Stimulated activated CD4-positive, alpha-beta T cell treated with anti-CD3 and anti-CD28 coated beads, Interleukin-4, amount 100 ng/mL, for 48 hours (primary cell): ENCODE measurements at regions not wholly inside any gene's neighbourhood (a gene's known extent, or its start where the extent isn't known, plus 50 kb on each side); places are given as distances from the start of the nearest gene placed in this dataset.

Experiments used
- DNase-seq, 2 donors: peaks; one replicate each; pipeline ENCODE4 v3.0.0-alpha.2; 2020; ENCODE audit warnings: low read depth in 2 of 2

- no peak for DNase-seq
Observed at GRCh38 chr2:13010283-13010682, 293.5 kb downstream of the TRIB2 start.

- DNase-seq = no peak
Observed at GRCh38 chr2:13014783-13015182, 298.0 kb downstream of the TRIB2 start.

GRCh38 chr2:13015532-13016320 lies 299.0 kb downstream of the TRIB2 start:
- no peak for DNase-seq

- no peak for DNase-seq
Observed at GRCh38 chr2:13018490-13018889, 301.8 kb downstream of the TRIB2 start.

- DNase-seq = no peak
Observed at GRCh38 chr2:13019781-13020180, 303.0 kb downstream of the TRIB2 start.

- DNase-seq = no peak
Observed at GRCh38 chr2:13020469-13020868, 303.7 kb downstream of the TRIB2 start.

GRCh38 chr2:13021470-13021957 lies 304.8 kb downstream of the TRIB2 start:
- DNase-seq = no peak

GRCh38 chr2:13030606-13031005 lies 313.9 kb downstream of the TRIB2 start:
- no peak for DNase-seq

GRCh38 chr2:13034861-13035260 lies 318.1 kb downstream of the TRIB2 start:
- no peak for DNase-seq

GRCh38 chr2:13035866-13036265 lies 319.1 kb downstream of the TRIB2 start:
- DNase-seq = no peak

GRCh38 chr2:13040043-13040442 lies 323.3 kb downstream of the TRIB2 start:
- no peak for DNase-seq

- no peak for DNase-seq
Observed at GRCh38 chr2:13046557-13047165, 329.9 kb downstream of the TRIB2 start.

- DNase-seq = no peak
Observed at GRCh38 chr2:13050764-13051163, 334.0 kb downstream of the TRIB2 start.

GRCh38 chr2:13052547-13052946 lies 335.8 kb downstream of the TRIB2 start:
- no peak for DNase-seq

GRCh38 chr2:13056259-13056843 lies 339.6 kb downstream of the TRIB2 start:
- no peak for DNase-seq

- no peak for DNase-seq
Observed at GRCh38 chr2:13057671-13058070, 340.9 kb downstream of the TRIB2 start.

- no peak for DNase-seq
Observed at GRCh38 chr2:13066676-13067075, 349.9 kb downstream of the TRIB2 start.

GRCh38 chr2:13067508-13067907 lies 350.8 kb downstream of the TRIB2 start:
- no peak for DNase-seq

GRCh38 chr2:13089971-13090370 lies 373.2 kb downstream of the TRIB2 start:
- DNase-seq = no peak

GRCh38 chr2:13091455-13091854 lies 374.7 kb downstream of the TRIB2 start:
- DNase-seq = no peak

- no peak for DNase-seq
Observed at GRCh38 chr2:13091861-13092378, 375.2 kb downstream of the TRIB2 start.

GRCh38 chr2:13093416-13093991 lies 376.8 kb downstream of the TRIB2 start:
- no peak for DNase-seq
